Liver (tissue), 3 donors: ENCODE measurements at regions not wholly inside any gene's neighbourhood (a gene's known extent, or its start where the extent isn't known, plus 50 kb on each side); places are given as distances from the start of the nearest gene placed in this dataset.

Experiments
- FOXA1 ChIP-seq: IDR thresholded peaks from 2 replicates; pipeline ENCODE4 v1.6.1; 2016; ENCODE audit warnings: antibody characterized with exemption
- HNF4G ChIP-seq: IDR thresholded peaks from 2 replicates; pipeline ENCODE4 v1.6.1; 2016; ENCODE audit warnings: antibody characterized with exemption
- TF ChIP-seq, protein P1 (sequence below): fragments of 150-350 bp; IDR thresholded peaks from 2 replicates; pipeline ENCODE4 v1.5.1; 2017; ENCODE audit warnings: improper control_type of control experiment, low read depth, low read length; ENCODE audit not compliant: missing input control
- TF ChIP-seq, protein P2 (sequence below): IDR thresholded peaks from 2 replicates; pipeline ENCODE4 v1.6.1; 2016; ENCODE audit warnings: antibody characterized with exemption
- TF ChIP-seq, protein P3 (sequence below): IDR thresholded peaks from 2 replicates; pipeline ENCODE4 v1.6.1; 2016; ENCODE audit warnings: antibody characterized with exemption, mild to moderate bottlenecking
- TF ChIP-seq, protein P4 (sequence below): IDR thresholded peaks from 2 replicates; pipeline ENCODE4 v1.6.1; 2016; ENCODE audit warnings: antibody characterized with exemption
- donor health status: healthy.
- donor health status: healthy.

DNA sequence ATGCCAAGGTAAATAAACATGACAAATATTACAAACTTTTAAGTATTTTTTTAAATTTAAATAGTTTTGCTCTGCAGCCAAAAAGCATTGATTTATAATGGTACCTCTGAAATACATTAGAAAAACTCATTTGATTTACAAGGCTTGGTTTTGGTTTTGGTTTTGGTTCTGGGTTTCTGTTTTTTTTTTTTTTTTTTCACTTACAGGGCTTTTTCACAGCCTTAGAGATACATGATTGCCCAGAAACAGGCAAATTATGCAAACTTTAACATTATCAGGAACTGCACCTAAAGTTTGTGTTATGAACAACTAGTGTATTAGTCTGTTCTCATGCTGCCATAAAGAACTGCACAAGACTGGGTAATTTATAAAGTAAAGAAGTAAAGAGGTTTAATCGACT lies 196.4 kb upstream of the DDX53 start:
- TF ChIP-seq HNF4G: no peak
- TF ChIP-seq, protein P1, sequence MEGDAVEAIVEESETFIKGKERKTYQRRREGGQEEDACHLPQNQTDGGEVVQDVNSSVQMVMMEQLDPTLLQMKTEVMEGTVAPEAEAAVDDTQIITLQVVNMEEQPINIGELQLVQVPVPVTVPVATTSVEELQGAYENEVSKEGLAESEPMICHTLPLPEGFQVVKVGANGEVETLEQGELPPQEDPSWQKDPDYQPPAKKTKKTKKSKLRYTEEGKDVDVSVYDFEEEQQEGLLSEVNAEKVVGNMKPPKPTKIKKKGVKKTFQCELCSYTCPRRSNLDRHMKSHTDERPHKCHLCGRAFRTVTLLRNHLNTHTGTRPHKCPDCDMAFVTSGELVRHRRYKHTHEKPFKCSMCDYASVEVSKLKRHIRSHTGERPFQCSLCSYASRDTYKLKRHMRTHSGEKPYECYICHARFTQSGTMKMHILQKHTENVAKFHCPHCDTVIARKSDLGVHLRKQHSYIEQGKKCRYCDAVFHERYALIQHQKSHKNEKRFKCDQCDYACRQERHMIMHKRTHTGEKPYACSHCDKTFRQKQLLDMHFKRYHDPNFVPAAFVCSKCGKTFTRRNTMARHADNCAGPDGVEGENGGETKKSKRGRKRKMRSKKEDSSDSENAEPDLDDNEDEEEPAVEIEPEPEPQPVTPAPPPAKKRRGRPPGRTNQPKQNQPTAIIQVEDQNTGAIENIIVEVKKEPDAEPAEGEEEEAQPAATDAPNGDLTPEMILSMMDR: no peak
- TF ChIP-seq, protein P2, sequence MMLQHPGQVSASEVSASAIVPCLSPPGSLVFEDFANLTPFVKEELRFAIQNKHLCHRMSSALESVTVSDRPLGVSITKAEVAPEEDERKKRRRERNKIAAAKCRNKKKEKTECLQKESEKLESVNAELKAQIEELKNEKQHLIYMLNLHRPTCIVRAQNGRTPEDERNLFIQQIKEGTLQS: no peak
- TF ChIP-seq, protein P3, sequence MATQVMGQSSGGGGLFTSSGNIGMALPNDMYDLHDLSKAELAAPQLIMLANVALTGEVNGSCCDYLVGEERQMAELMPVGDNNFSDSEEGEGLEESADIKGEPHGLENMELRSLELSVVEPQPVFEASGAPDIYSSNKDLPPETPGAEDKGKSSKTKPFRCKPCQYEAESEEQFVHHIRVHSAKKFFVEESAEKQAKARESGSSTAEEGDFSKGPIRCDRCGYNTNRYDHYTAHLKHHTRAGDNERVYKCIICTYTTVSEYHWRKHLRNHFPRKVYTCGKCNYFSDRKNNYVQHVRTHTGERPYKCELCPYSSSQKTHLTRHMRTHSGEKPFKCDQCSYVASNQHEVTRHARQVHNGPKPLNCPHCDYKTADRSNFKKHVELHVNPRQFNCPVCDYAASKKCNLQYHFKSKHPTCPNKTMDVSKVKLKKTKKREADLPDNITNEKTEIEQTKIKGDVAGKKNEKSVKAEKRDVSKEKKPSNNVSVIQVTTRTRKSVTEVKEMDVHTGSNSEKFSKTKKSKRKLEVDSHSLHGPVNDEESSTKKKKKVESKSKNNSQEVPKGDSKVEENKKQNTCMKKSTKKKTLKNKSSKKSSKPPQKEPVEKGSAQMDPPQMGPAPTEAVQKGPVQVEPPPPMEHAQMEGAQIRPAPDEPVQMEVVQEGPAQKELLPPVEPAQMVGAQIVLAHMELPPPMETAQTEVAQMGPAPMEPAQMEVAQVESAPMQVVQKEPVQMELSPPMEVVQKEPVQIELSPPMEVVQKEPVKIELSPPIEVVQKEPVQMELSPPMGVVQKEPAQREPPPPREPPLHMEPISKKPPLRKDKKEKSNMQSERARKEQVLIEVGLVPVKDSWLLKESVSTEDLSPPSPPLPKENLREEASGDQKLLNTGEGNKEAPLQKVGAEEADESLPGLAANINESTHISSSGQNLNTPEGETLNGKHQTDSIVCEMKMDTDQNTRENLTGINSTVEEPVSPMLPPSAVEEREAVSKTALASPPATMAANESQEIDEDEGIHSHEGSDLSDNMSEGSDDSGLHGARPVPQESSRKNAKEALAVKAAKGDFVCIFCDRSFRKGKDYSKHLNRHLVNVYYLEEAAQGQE: no peak
- TF ChIP-seq FOXA1: no peak
- TF ChIP-seq, protein P4, sequence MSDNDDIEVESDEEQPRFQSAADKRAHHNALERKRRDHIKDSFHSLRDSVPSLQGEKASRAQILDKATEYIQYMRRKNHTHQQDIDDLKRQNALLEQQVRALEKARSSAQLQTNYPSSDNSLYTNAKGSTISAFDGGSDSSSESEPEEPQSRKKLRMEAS: no peak
